ENCODE measurements at regions not wholly inside any gene's neighbourhood (a gene's known extent, or its start where the extent isn't known, plus 50 kb on each side); places are given as distances from the start of the nearest gene placed in this dataset.
"Not testable (repeated sequence)": the region's sequence is repeated elsewhere in the genome, so short reads cannot be mapped to it uniquely, and the experiment has no call there.

DNA sequence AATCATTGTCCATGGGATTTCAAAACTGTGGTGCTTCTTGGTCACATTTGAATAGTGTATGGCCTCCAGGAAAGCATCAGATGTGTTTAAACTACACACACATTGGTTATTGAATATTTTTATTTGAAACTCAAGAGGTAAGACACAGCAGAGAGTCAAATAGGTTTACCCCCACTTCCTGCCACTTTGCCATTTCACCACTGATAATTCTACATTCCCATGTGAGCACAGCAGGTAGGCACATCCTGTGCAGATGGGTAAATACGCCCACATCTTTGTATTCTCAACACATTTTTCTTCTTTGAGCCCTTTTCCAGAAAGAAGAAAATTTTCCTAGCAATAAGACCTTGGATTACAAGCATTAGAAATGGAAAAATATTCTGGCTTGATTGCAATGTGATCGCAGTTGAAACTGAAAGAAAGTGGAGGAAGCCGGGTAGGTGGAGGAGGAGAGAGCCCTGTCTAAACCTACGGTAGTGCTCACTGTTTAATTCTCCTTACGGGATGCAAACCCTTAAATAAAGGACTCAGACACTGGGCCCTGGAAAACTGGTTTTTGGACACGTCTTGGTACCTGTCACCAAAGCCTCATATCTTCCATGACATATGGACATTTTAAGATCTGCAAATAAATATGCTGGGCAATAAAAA lies 167.7 kb downstream of the COG6 start:
- no peaks in the 10 kb centered on the region for H3K9me3 ChIP-seq
- intact Hi-C loops (cut with DNase I), result no loop called here
- no peak overlapping the region for H3K27ac ChIP-seq
- 71% methylated on average over 6 of the region's 6 CpGs for WGBS
- no peak for DNase-seq (ENCODE audit: low spot score)
- H3K27me3 ChIP-seq (replicated peaks; ENCODE audit: insufficient read depth), result no peaks in the 10 kb centered on the region
- H3K36me3 ChIP-seq, result no peaks in the 10 kb centered on the region
- H3K4me1 ChIP-seq (replicated peaks), result no peaks in the 10 kb centered on the region
- no peak for TF ChIP-seq POLR2A (IDR thresholded peaks at IDR 0.05)
- no peak for TF ChIP-seq POLR2AphosphoS5 (IDR thresholded peaks at IDR 0.05)
- TF ChIP-seq CTCF (IDR thresholded peaks at IDR 0.05), result no peak
- H3K4me3 ChIP-seq, result no peak overlapping the region

- H3K27ac ChIP-seq, result no peak overlapping the region
- H3K36me3 ChIP-seq, result no peaks in the 10 kb centered on the region
- no peaks in the 10 kb centered on the region for H3K9me3 ChIP-seq
- WGBS, result 89% methylated on average over 6 of the region's 6 CpGs
- intact Hi-C loops (cut with DNase I), result no loop called here
- no peak for DNase-seq (ENCODE audit: low spot score)
- H3K27me3 ChIP-seq (replicated peaks; ENCODE audit: insufficient read depth), result no peaks in the 10 kb centered on the region
- TF ChIP-seq CTCF (IDR thresholded peaks at IDR 0.05) (no peak), POLR2A (IDR thresholded peaks at IDR 0.05) (no peak), POLR2AphosphoS5 (IDR thresholded peaks at IDR 0.05) (no peak)
- no peak overlapping the region for H3K4me3 ChIP-seq
- no peaks in the 10 kb centered on the region for H3K4me1 ChIP-seq (replicated peaks)
These were observed 170.4 kb downstream of the COG6 start for GRCh38 chr13:39825886-39826285.

DNA sequence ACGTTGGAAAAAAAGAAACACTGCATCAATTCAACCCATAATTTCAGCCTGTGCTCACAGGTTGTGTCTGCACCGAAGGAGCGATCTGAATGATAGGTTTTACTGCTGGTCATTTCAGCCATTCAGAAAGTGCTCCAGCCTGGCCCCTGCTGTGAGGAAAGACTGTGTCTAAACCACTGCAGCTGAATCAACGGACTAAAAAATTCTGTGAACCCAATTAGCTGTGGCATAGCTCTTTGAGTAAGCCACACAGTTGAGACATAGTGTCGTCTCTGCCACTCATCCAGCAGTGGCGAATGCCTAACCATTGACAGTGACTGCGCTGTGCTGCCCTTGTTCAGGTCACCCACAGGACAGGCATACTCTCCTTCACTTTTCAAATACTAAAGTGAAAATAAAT lies 179.8 kb downstream of the COG6 start:
- no peaks in the 10 kb centered on the region for H3K9me3 ChIP-seq
- no peaks in the 10 kb centered on the region for H3K27me3 ChIP-seq (replicated peaks; ENCODE audit: insufficient read depth)
- WGBS, result 56% methylated on average over 7 of the region's 7 CpGs
- no peak overlapping the region for H3K4me3 ChIP-seq
- no peak overlapping the region for H3K27ac ChIP-seq
- intact Hi-C loops (cut with DNase I), result no loop called here
- TF ChIP-seq POLR2AphosphoS5 (IDR thresholded peaks at IDR 0.05), result no peak
- no peak for TF ChIP-seq POLR2A (IDR thresholded peaks at IDR 0.05)
- no peak for TF ChIP-seq CTCF (IDR thresholded peaks at IDR 0.05)
- no peaks in the 10 kb centered on the region for H3K36me3 ChIP-seq
- DNase-seq (ENCODE audit: low spot score), result no peak
- no peaks in the 10 kb centered on the region for H3K4me1 ChIP-seq (replicated peaks)

- no peaks in the 10 kb centered on the region for H3K27me3 ChIP-seq (replicated peaks; ENCODE audit: insufficient read depth)
- no peak overlapping the region for H3K27ac ChIP-seq
- H3K4me1 ChIP-seq (replicated peaks), result no peaks in the 10 kb centered on the region
- no peak overlapping the region for H3K4me3 ChIP-seq
- intact Hi-C loops (cut with DNase I), result no loop called here
- H3K9me3 ChIP-seq, result no peaks in the 10 kb centered on the region
- no peak for TF ChIP-seq POLR2AphosphoS5 (IDR thresholded peaks at IDR 0.05)
- TF ChIP-seq CTCF (IDR thresholded peaks at IDR 0.05), result no peak
- no peak for TF ChIP-seq POLR2A (IDR thresholded peaks at IDR 0.05)
- no peaks in the 10 kb centered on the region for H3K36me3 ChIP-seq
- 64% methylated on average over 2 of the region's 2 CpGs for WGBS
- DNase-seq (ENCODE audit: low spot score), result no peak
These were observed 180.6 kb downstream of the COG6 start for GRCh38 chr13:39836038-39836437.

DNA sequence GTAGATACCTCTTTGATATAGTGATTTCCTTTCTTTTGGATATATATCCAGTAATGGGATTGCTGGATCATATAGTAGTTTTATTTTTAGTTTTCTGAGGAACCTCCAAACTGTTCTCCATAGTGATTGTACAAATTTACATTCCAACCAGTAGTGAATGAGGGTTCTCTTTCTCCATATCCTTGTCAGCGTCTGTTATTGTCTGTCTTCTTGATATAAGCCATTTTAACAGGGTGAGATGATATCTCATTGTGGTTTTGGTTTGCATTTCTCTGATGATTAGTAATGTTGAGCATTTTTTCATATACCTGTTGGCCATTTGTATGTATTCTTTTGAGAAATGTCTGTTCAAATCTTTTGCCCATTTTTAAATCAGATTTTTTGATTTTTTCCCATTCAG lies 182.4 kb downstream of the COG6 start:
- H3K36me3 ChIP-seq; DNase-seq (ENCODE audit: low spot score); H3K4me3 ChIP-seq; H3K4me1 ChIP-seq (replicated peaks); H3K9me3 ChIP-seq; H3K27me3 ChIP-seq (replicated peaks; ENCODE audit: insufficient read depth); intact Hi-C loops (cut with DNase I); H3K27ac ChIP-seq: not testable (repeated sequence)
- 74% methylated on average over 1 of the region's 1 CpG for WGBS
